ENCODE measurements at regions not wholly inside any gene's neighbourhood (a gene's known extent, or its start where the extent isn't known, plus 50 kb on each side); places are given as distances from the start of the nearest gene placed in this dataset.

GRCh38 chr17:79369532-79369931 is 241.3 kb downstream of the RBFOX3 start:
- no peak overlapping the region for H3K9ac ChIP-seq (ENCODE audit: low read depth in 1 of 3, low read length in 3 of 3)
- no peak overlapping the region for H3K27ac ChIP-seq (ENCODE audit: low read depth, low read length)
- no peak overlapping the region for H3K4me3 ChIP-seq (ENCODE audit: low read length in 3 of 3)
- no peaks in the 10 kb centered on the region for H3K9me3 ChIP-seq (ENCODE audit: control insufficient read depth in 3 of 3, low read length in 3 of 3)
- H3K27me3 ChIP-seq (ENCODE audit: control insufficient read depth in 3 of 3, insufficient read depth in 3 of 3, low read length in 3 of 3): peaks cover 72 to 79% (median 76%) of the 10 kb centered on the region in 3 donors
- no peaks in the 10 kb centered on the region for H3K36me3 ChIP-seq (ENCODE audit: control insufficient read depth in 3 of 3, insufficient read depth in 3 of 3, low read length in 3 of 3)
- no peaks in the 10 kb centered on the region for H3K4me1 ChIP-seq (ENCODE audit: control insufficient read depth in 3 of 3, insufficient read depth in 3 of 3, low read length in 3 of 3)

GRCh38 chr17:79369001-79369400 is 241.8 kb downstream of the RBFOX3 start:
- Histone ChIP-seq H3K27ac (ENCODE audit: low read depth, low read length) (no peak overlapping the region), H3K4me1 (ENCODE audit: control insufficient read depth in 3 of 3, insufficient read depth in 3 of 3, low read length in 3 of 3) (no peaks in the 10 kb centered on the region), H3K9me3 (ENCODE audit: control insufficient read depth in 3 of 3, low read length in 3 of 3) (no peaks in the 10 kb centered on the region), H3K9ac (ENCODE audit: low read depth in 1 of 3, low read length in 3 of 3) (no peak overlapping the region), H3K27me3 (ENCODE audit: control insufficient read depth in 3 of 3, insufficient read depth in 3 of 3, low read length in 3 of 3) (peaks cover 74 to 83% (median 77%) of the 10 kb centered on the region in 3 donors), H3K4me3 (ENCODE audit: low read length in 3 of 3) (no peak overlapping the region), H3K36me3 (ENCODE audit: control insufficient read depth in 3 of 3, insufficient read depth in 3 of 3, low read length in 3 of 3) (no peaks in the 10 kb centered on the region)

GRCh38 chr17:79368521-79368920 is 242.3 kb downstream of the RBFOX3 start:
- Histone ChIP-seq H3K9me3 (ENCODE audit: control insufficient read depth in 3 of 3, low read length in 3 of 3) (no peaks in the 10 kb centered on the region), H3K27ac (ENCODE audit: low read depth, low read length) (no peak overlapping the region), H3K4me3 (ENCODE audit: low read length in 3 of 3) (no peak overlapping the region), H3K36me3 (ENCODE audit: control insufficient read depth in 3 of 3, insufficient read depth in 3 of 3, low read length in 3 of 3) (no peaks in the 10 kb centered on the region), H3K4me1 (ENCODE audit: control insufficient read depth in 3 of 3, insufficient read depth in 3 of 3, low read length in 3 of 3) (no peaks in the 10 kb centered on the region), H3K9ac (ENCODE audit: low read depth in 1 of 3, low read length in 3 of 3) (no peak overlapping the region), H3K27me3 (ENCODE audit: control insufficient read depth in 3 of 3, insufficient read depth in 3 of 3, low read length in 3 of 3) (peaks cover 79 to 86% (median 79%) of the 10 kb centered on the region in 3 donors)

DNA sequence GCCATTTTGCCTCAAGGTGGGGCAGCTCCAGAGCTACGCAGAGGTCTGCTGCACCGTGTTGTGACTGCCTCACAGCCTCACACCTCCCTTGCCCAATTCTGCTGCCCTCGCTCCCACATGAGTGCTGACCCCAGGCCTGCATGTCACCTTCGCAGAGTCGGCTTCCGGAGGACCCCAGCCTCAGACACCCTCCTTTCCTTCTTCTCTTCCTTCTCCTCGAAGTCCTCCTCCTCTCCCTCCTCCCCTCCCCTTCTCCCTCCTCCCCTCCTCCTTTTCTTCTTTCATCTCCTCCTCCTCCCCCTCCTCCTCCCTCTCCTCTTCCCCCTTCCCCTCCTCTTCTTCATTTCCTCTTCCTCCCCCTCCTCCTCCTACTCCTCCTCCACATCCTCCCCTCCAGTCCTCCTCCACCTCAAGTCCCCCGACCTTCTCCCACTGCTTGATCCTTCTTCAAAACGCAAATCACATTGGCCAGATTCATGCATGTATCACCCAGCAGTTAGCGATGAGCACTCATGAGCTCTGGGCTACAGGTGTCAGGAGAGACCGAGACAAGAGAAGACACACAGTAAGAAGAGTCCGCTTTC is 243.8 kb downstream of the RBFOX3 start:
- Histone ChIP-seq H3K4me1 (ENCODE audit: control insufficient read depth in 3 of 3, insufficient read depth in 3 of 3, low read length in 3 of 3) (no peaks in the 10 kb centered on the region), H3K9ac (ENCODE audit: low read depth in 1 of 3, low read length in 3 of 3) (no peak overlapping the region), H3K27ac (ENCODE audit: low read depth, low read length) (no peak overlapping the region), H3K9me3 (ENCODE audit: control insufficient read depth in 3 of 3, low read length in 3 of 3) (no peaks in the 10 kb centered on the region), H3K36me3 (ENCODE audit: control insufficient read depth in 3 of 3, insufficient read depth in 3 of 3, low read length in 3 of 3) (no peaks in the 10 kb centered on the region), H3K4me3 (ENCODE audit: low read length in 3 of 3) (no peak overlapping the region), H3K27me3 (ENCODE audit: control insufficient read depth in 3 of 3, insufficient read depth in 3 of 3, low read length in 3 of 3) (peaks cover 76 to 89% (median 79%) of the 10 kb centered on the region in 3 donors)

DNA sequence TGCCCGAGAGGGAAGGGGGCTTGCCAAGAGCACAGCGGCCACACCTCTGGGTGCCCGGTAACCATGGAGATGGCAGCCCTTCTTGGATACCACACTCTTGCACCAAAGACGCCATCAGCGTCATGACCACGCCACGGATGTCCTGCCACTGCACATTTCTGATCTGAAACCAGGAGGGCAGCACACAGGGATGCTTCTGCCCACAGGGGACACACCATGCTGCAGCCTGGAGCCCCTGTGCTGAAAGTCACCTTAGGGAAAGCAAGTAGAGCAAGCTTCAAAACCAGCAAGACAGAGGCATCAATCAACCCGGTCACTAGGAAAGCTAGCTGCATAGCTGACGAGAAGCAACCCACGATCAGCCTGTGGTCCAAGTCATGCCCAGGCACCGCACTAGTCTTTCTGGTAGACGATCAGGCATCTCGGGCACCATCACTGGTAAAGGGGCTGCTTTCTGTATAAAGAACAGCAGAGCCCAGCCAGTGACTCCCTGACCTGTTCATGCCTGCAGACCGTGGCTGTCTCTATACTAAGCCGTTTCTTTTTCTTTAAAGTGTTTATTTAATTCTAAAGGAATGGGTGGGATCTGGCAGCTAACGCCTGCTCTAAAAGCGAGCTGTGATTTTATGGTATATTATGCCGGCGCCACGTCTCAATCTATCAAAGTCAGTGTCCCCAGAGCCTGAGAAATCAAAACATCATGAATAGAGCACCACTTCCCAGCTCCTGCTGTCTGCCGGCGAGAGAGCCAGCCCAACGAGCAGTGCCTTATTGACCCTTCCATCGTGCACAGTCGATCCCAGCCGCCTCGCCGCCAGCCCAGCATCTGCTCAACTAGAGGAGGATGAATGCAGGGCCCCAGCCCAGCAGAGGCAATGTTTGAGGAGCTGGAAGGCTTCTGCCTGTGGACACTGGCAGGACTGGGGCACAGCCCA is 244.7 kb downstream of the RBFOX3 start:
- Histone ChIP-seq H3K4me1 (ENCODE audit: control insufficient read depth in 3 of 3, insufficient read depth in 3 of 3, low read length in 3 of 3) (no peaks in the 10 kb centered on the region), H3K9ac (ENCODE audit: low read depth in 1 of 3, low read length in 3 of 3) (no peak overlapping the region), H3K9me3 (ENCODE audit: control insufficient read depth in 3 of 3, low read length in 3 of 3) (no peaks in the 10 kb centered on the region), H3K4me3 (ENCODE audit: low read length in 3 of 3) (no peak overlapping the region), H3K36me3 (ENCODE audit: control insufficient read depth in 3 of 3, insufficient read depth in 3 of 3, low read length in 3 of 3) (no peaks in the 10 kb centered on the region), H3K27me3 (ENCODE audit: control insufficient read depth in 3 of 3, insufficient read depth in 3 of 3, low read length in 3 of 3) (peaks cover 72 to 87% (median 83%) of the 10 kb centered on the region in 3 donors), H3K27ac (ENCODE audit: low read depth, low read length) (no peak overlapping the region)

DNA sequence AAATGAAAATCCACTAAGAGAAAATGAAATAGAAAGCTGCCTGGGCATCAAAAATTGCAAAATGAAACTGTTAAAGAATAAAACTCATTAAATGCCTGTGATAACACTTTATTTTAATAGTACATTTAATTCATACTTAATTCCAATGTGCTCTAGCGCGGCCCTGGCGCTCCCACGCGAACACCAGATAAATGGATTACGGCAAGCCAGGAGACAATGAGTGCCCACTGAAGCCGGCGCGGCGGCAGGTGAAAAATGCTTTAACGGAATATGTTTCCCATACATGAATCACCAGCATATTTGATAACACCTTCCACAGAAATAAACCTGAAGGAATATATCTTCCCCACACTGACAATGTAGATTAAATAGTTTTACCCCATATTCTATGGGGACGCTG is 245.5 kb downstream of the RBFOX3 start:
- Histone ChIP-seq H3K27ac (ENCODE audit: low read depth, low read length) (no peak overlapping the region), H3K4me3 (ENCODE audit: low read length in 3 of 3) (no peak overlapping the region), H3K27me3 (ENCODE audit: control insufficient read depth in 3 of 3, insufficient read depth in 3 of 3, low read length in 3 of 3) (peaks cover 73 to 90% (median 78%) of the 10 kb centered on the region in 3 donors), H3K9ac (ENCODE audit: low read depth in 1 of 3, low read length in 3 of 3) (no peak overlapping the region), H3K36me3 (ENCODE audit: control insufficient read depth in 3 of 3, insufficient read depth in 3 of 3, low read length in 3 of 3) (no peaks in the 10 kb centered on the region), H3K4me1 (ENCODE audit: control insufficient read depth in 3 of 3, insufficient read depth in 3 of 3, low read length in 3 of 3) (no peaks in the 10 kb centered on the region), H3K9me3 (ENCODE audit: control insufficient read depth in 3 of 3, low read length in 3 of 3) (no peaks in the 10 kb centered on the region)

DNA sequence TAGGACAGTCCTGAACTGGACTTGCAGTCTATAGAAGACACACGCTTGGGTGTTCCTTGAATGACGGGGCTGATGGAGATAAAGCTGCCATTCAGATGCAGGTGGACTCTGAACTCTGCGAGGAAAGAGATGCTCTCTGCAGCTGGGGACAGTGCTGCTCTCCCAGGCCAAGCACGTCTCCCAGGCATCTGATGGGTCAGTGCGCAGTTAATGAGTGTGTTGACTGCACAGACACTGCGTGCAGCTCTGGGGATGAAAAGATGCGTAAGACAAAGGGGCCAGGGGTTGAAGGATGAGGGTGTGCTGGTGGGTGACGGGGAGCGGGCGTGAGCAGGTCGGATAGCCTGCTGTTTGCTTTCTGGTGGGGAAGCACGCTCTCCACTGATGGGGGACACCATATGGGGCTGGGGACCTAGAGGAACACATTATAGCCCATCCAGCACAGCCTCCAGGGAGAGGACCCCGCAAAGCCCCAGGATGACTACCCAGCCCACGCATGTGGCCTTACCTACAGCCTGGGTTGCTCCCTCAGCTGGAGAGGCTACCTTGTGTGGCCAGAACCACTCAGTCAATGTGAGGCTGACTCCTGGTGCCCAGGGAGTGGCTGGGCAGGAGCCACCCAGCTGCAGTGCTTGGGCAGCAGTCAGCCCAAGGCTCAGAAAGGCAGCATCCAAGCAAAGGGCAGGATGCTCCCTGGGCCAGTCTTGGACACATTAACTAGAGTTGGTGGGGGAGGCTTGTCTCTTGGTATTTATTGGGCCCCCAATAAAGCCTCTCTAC is 246.3 kb downstream of the RBFOX3 start:
- peaks cover 69 to 90% (median 72%) of the 10 kb centered on the region in 3 donors for H3K27me3 ChIP-seq (ENCODE audit: control insufficient read depth in 3 of 3, insufficient read depth in 3 of 3, low read length in 3 of 3)
- no peaks in the 10 kb centered on the region for H3K4me1 ChIP-seq (ENCODE audit: control insufficient read depth in 3 of 3, insufficient read depth in 3 of 3, low read length in 3 of 3)
- no peak overlapping the region for H3K9ac ChIP-seq (ENCODE audit: low read depth in 1 of 3, low read length in 3 of 3)
- no peak overlapping the region for H3K4me3 ChIP-seq (ENCODE audit: low read length in 3 of 3)
- no peaks in the 10 kb centered on the region for H3K9me3 ChIP-seq (ENCODE audit: control insufficient read depth in 3 of 3, low read length in 3 of 3)
- H3K27ac ChIP-seq (ENCODE audit: low read depth, low read length): no peak overlapping the region
- H3K36me3 ChIP-seq (ENCODE audit: control insufficient read depth in 3 of 3, insufficient read depth in 3 of 3, low read length in 3 of 3): no peaks in the 10 kb centered on the region

GRCh38 chr17:79363552-79364275 is 247.1 kb downstream of the RBFOX3 start:
- H3K9me3 ChIP-seq (ENCODE audit: control insufficient read depth in 3 of 3, low read length in 3 of 3): no peaks in the 10 kb centered on the region
- peaks cover 66 to 87% (median 68%) of the 10 kb centered on the region in 3 donors for H3K27me3 ChIP-seq (ENCODE audit: control insufficient read depth in 3 of 3, insufficient read depth in 3 of 3, low read length in 3 of 3)
- no peaks in the 10 kb centered on the region for H3K36me3 ChIP-seq (ENCODE audit: control insufficient read depth in 3 of 3, insufficient read depth in 3 of 3, low read length in 3 of 3)
- H3K9ac ChIP-seq (ENCODE audit: low read depth in 1 of 3, low read length in 3 of 3): no peak overlapping the region
- no peak overlapping the region for H3K27ac ChIP-seq (ENCODE audit: low read depth, low read length)
- H3K4me3 ChIP-seq (ENCODE audit: low read length in 3 of 3): no peak overlapping the region
- H3K4me1 ChIP-seq (ENCODE audit: control insufficient read depth in 3 of 3, insufficient read depth in 3 of 3, low read length in 3 of 3): no peaks in the 10 kb centered on the region

DNA sequence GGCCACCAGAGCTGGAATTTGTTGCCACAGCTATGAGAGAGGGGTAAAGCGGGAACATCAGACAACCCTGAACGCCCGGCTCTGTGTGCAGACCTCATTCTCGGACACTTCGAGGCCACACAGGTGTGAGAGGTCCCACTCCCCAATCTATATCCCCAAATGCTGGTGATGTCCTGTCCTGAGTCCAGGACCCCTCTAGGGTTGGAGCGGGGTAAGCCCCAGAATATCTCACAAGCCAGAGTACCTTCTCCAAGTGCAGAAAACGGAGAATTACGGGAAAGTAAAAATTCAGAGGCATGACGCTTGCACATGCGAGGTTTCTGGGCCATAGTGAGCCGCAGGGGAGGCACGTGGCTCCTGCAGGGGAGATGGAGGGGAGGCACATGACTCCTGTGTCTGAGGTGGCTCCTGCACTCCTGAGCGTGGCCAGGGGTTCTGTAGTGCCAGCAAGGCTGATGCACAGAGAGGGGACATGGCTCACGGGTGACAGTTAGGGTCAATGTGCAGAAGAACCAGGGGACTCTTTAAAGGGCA is 248.0 kb downstream of the RBFOX3 start:
- no peak overlapping the region for H3K9ac ChIP-seq (ENCODE audit: low read depth in 1 of 3, low read length in 3 of 3)
- H3K4me1 ChIP-seq (ENCODE audit: control insufficient read depth in 3 of 3, insufficient read depth in 3 of 3, low read length in 3 of 3): no peaks in the 10 kb centered on the region
- no peak overlapping the region for H3K4me3 ChIP-seq (ENCODE audit: low read length in 3 of 3)
- no peaks in the 10 kb centered on the region for H3K36me3 ChIP-seq (ENCODE audit: control insufficient read depth in 3 of 3, insufficient read depth in 3 of 3, low read length in 3 of 3)
- peaks cover 59 to 86% (median 61%) of the 10 kb centered on the region in 3 donors for H3K27me3 ChIP-seq (ENCODE audit: control insufficient read depth in 3 of 3, insufficient read depth in 3 of 3, low read length in 3 of 3)
- no peak overlapping the region for H3K27ac ChIP-seq (ENCODE audit: low read depth, low read length)
- H3K9me3 ChIP-seq (ENCODE audit: control insufficient read depth in 3 of 3, low read length in 3 of 3): no peaks in the 10 kb centered on the region

Measured in skeletal muscle tissue (tissue), 3 donors.